GM12878 (cell line): ENCODE measurements at regions not wholly inside any gene's neighbourhood (a gene's known extent, or its start where the extent isn't known, plus 50 kb on each side); places are given as distances from the start of the nearest gene placed in this dataset.

Source experiments
- GABPA ChIP-seq: IDR thresholded peaks from 2 replicates; pipeline ENCODE4 v1.6.1; 2014; ENCODE audit warnings: antibody characterized with exemption, low read depth, mild to moderate bottlenecking, inconsistent platforms
- IKZF1 ChIP-seq: fragments of 450-650 bp; conservative IDR thresholded peaks from 2 replicates; pipeline ENCODE4 v1.6.1; 2017; ENCODE audit warnings: antibody characterized with exemption, mild to moderate bottlenecking
- MXI1 ChIP-seq: fragments of 150-350 bp; IDR thresholded peaks from 2 replicates; pipeline ENCODE4 v1.6.1; 2011; ENCODE audit warnings: low read depth, mild to moderate bottlenecking, inconsistent platforms, low read length, improper control_type of control experiment
- NR2F1 ChIP-seq: fragments of 450-650 bp; conservative IDR thresholded peaks from 2 replicates; pipeline ENCODE4 v1.6.1; 2017; ENCODE audit warnings: mild to moderate bottlenecking
- NRF1 ChIP-seq: conservative IDR thresholded peaks from 2 replicates; pipeline ENCODE4 v1.6.1; 2011; ENCODE audit warnings: mild to moderate bottlenecking, low read depth, low read length, improper control_type of control experiment
- TF ChIP-seq, protein P1 (sequence below): fragments of 450-650 bp; IDR thresholded peaks from 2 replicates; pipeline ENCODE4 v1.6.1; 2018; ENCODE audit warnings: mild to moderate bottlenecking, low read depth, moderate library complexity; ENCODE audit not compliant: partially characterized antibody
- TF ChIP-seq, protein P2 (sequence below): fragments of 450-650 bp; IDR thresholded peaks from 2 replicates; pipeline ENCODE4 v1.6.1; 2017; ENCODE audit warnings: low read depth, mild to moderate bottlenecking, moderate library complexity
- TF ChIP-seq, protein P3 (sequence below): fragments of 450-650 bp; IDR thresholded peaks from 2 replicates; pipeline ENCODE4 v1.6.1; 2016; ENCODE audit warnings: mild to moderate bottlenecking, moderate library complexity, borderline replicate concordance

DNA sequence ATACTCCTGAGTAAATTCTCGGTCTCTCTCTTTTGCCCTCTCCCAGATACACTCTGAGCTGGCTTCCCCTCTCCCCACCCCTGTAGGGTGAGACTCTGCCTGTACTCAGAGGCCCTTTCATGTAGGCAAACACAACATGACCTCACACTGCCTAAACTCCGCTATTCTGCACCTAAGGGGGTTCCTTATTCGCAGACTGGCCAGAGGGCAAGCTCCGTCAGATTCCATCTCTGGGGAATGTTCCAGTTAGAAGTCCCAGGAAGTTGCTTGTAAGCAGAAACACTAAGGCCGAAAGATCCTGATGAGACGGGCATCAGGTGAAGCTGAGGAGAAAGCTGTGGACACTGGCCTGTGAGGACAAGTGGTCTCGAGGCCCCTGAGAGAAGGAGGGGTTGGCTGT, 165.9 kb downstream of the KTN1 start (continued):
- TF ChIP-seq, protein P1, sequence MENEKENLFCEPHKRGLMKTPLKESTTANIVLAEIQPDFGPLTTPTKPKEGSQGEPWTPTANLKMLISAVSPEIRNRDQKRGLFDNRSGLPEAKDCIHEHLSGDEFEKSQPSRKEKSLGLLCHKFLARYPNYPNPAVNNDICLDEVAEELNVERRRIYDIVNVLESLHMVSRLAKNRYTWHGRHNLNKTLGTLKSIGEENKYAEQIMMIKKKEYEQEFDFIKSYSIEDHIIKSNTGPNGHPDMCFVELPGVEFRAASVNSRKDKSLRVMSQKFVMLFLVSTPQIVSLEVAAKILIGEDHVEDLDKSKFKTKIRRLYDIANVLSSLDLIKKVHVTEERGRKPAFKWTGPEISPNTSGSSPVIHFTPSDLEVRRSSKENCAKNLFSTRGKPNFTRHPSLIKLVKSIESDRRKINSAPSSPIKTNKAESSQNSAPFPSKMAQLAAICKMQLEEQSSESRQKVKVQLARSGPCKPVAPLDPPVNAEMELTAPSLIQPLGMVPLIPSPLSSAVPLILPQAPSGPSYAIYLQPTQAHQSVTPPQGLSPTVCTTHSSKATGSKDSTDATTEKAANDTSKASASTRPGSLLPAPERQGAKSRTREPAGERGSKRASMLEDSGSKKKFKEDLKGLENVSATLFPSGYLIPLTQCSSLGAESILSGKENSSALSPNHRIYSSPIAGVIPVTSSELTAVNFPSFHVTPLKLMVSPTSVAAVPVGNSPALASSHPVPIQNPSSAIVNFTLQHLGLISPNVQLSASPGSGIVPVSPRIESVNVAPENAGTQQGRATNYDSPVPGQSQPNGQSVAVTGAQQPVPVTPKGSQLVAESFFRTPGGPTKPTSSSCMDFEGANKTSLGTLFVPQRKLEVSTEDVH, result no peak
- TF ChIP-seq MXI1 (no peak), GABPA (no peak), NRF1 (no peak), NR2F1 (no peak), IKZF1 (no peak)
- TF ChIP-seq, protein P2, sequence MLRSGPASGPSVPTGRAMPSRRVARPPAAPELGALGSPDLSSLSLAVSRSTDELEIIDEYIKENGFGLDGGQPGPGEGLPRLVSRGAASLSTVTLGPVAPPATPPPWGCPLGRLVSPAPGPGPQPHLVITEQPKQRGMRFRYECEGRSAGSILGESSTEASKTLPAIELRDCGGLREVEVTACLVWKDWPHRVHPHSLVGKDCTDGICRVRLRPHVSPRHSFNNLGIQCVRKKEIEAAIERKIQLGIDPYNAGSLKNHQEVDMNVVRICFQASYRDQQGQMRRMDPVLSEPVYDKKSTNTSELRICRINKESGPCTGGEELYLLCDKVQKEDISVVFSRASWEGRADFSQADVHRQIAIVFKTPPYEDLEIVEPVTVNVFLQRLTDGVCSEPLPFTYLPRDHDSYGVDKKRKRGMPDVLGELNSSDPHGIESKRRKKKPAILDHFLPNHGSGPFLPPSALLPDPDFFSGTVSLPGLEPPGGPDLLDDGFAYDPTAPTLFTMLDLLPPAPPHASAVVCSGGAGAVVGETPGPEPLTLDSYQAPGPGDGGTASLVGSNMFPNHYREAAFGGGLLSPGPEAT, result no peak
- TF ChIP-seq, protein P3, sequence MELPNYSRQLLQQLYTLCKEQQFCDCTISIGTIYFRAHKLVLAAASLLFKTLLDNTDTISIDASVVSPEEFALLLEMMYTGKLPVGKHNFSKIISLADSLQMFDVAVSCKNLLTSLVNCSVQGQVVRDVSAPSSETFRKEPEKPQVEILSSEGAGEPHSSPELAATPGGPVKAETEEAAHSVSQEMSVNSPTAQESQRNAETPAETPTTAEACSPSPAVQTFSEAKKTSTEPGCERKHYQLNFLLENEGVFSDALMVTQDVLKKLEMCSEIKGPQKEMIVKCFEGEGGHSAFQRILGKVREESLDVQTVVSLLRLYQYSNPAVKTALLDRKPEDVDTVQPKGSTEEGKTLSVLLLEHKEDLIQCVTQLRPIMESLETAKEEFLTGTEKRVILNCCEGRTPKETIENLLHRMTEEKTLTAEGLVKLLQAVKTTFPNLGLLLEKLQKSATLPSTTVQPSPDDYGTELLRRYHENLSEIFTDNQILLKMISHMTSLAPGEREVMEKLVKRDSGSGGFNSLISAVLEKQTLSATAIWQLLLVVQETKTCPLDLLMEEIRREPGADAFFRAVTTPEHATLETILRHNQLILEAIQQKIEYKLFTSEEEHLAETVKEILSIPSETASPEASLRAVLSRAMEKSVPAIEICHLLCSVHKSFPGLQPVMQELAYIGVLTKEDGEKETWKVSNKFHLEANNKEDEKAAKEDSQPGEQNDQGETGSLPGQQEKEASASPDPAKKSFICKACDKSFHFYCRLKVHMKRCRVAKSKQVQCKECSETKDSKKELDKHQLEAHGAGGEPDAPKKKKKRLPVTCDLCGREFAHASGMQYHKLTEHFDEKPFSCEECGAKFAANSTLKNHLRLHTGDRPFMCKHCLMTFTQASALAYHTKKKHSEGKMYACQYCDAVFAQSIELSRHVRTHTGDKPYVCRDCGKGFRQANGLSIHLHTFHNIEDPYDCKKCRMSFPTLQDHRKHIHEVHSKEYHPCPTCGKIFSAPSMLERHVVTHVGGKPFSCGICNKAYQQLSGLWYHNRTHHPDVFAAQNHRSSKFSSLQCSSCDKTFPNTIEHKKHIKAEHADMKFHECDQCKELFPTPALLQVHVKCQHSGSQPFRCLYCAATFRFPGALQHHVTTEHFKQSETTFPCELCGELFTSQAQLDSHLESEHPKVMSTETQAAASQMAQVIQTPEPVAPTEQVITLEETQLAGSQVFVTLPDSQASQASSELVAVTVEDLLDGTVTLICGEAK, result no peak
